Psoas muscle (tissue), 7 donors: ENCODE measurements at regions not wholly inside any gene's neighbourhood (a gene's known extent, or its start where the extent isn't known, plus 50 kb on each side); places are given as distances from the start of the nearest gene placed in this dataset.

Experiments used
- ATAC-seq, 4 donors: fragments of 200-7000 bp; cut with Tn5 transposase; one replicate each; pipeline ENCODE4 v1.9.1; 2020; ENCODE audit warnings: moderate library complexity in 3 of 4, mild to moderate bottlenecking in 2 of 4
- DNase-seq, 2 donors: peaks; one replicate each; pipeline ENCODE4 v3.0.0-alpha.2; 2020
- H3K27ac ChIP-seq: fragments of 200-600 bp; one replicate; pipeline ENCODE4 v1.8.0; 2022
- H3K27me3 ChIP-seq, 3 donors: fragments of 200-600 bp in 1 of 3; one replicate each; pipeline versions ENCODE4 v1.6.1 to v1.8.0; 2013 to 2022; ENCODE audit warnings: low read length in 2 of 3, mild to moderate bottlenecking in 2 of 3, moderate library complexity in 1 of 3; ENCODE audit not compliant: insufficient read depth in 3 of 3
- H3K36me3 ChIP-seq, 2 donors: fragments of 200-600 bp in 1 of 2; one replicate each; pipeline versions ENCODE4 v1.6.1 to v1.8.0; 2013 to 2022; ENCODE audit warnings: low read depth in 1 of 2, mild to moderate bottlenecking in 1 of 2, moderate library complexity in 1 of 2; ENCODE audit not compliant: insufficient read depth in 1 of 2
- H3K4me1 ChIP-seq: fragments of 200-600 bp; one replicate; pipeline ENCODE4 v1.8.0; 2022
- H3K4me3 ChIP-seq: fragments of 200-600 bp; one replicate; pipeline ENCODE4 v1.8.0; 2022; ENCODE audit warnings: mild to moderate bottlenecking
- H3K9me3 ChIP-seq: fragments of 200-600 bp; one replicate; pipeline ENCODE4 v1.8.0; 2022
- CTCF ChIP-seq: fragments of 200-600 bp; IDR thresholded peaks from one replicate; pipeline ENCODE4 v1.8.0; 2022; ENCODE audit warnings: antibody characterized with exemption
- WGBS, 3 donors: extraction: QIAGEN DNeasy Blood & Tissue Kit; methylation state at CpG; one replicate each; pipeline versions ENCODE4 v1.1.6 to v1.1.7; 2013; 5-methylcytosine and 5-hydroxymethylcytosine counted together
- intact Hi-C, 2 donors: fragments of 100-400 bp; cut with DNase I; formaldehyde crosslinking; loops; one replicate each; pipeline versions ENCODE4 v1.11.0 to v1.14.2; 2022
- donor health status: healthy with polysubstance abuse.
- donor health status: DM: no; HTN: no; CAD: no; lungs with moderate emphysema.
- donor health status: Bipolar disorder and iron deficiency.
- donor health status: healthy.
- donor health status: DM: yes; HTN: yes; CAD: no.
- donor health status: DM: no; HTN: no; CAD: no.
- donor health status: DM: yes; HTN: yes; CAD: no.

- H3K4me3 ChIP-seq, result no peak overlapping the region
- no peaks in the 10 kb centered on the region for H3K36me3 ChIP-seq
- DNase-seq (no peak), ATAC-seq (no peak)
- 77 to 89% (median 88%) methylated on average over 3 of the region's 3 CpGs for WGBS, 3 donors
- peaks cover 25% of the 10 kb centered on the region for H3K4me1 ChIP-seq
- no peak overlapping the region for H3K27ac ChIP-seq
- H3K9me3 ChIP-seq, result no peaks in the 10 kb centered on the region
- intact Hi-C loops, result no loop called here
- no peaks in the 10 kb centered on the region for H3K27me3 ChIP-seq
- TF ChIP-seq CTCF, result no peak
Measured at GRCh38 chr5:173777674-173778073, 110.5 kb upstream of the CPEB4 start.

- no peak for TF ChIP-seq CTCF
- no peak for DNase-seq
- H3K27ac ChIP-seq, result no peak overlapping the region
- 70 to 81% (median 79%) methylated on average over 6 of the region's 6 CpGs for WGBS, 3 donors
- H3K27me3 ChIP-seq, result no peaks in the 10 kb centered on the region
- no peak overlapping the region for H3K4me3 ChIP-seq
- no peaks in the 10 kb centered on the region for H3K9me3 ChIP-seq
- peaks cover 29% of the 10 kb centered on the region for H3K4me1 ChIP-seq
- ATAC-seq, result no peak
- intact Hi-C loops, result no loop called here
- no peaks in the 10 kb centered on the region for H3K36me3 ChIP-seq
Measured at GRCh38 chr5:173778152-173778782, 109.9 kb upstream of the CPEB4 start.

GRCh38 chr5:173778784-173779304 is 109.3 kb upstream of the CPEB4 start:
- 82 to 90% (median 85%) methylated on average over 5 of the region's 5 CpGs for whole genome bisulfite sequencing, 3 donors
- Histone ChIP-seq H3K4me1 (peaks cover 31% of the 10 kb centered on the region), H3K36me3 (no peaks in the 10 kb centered on the region), H3K27me3 (no peaks in the 10 kb centered on the region), H3K27ac (no peak overlapping the region), H3K4me3 (no peak overlapping the region), H3K9me3 (no peaks in the 10 kb centered on the region)
- DNase-seq (no peak), ATAC-seq (no peak)
- intact Hi-C loops, result no loop called here
- TF ChIP-seq CTCF, result no peak

- Histone ChIP-seq H3K36me3 (no peaks in the 10 kb centered on the region), H3K4me3 (no peak overlapping the region), H3K4me1 (peaks cover 24% of the 10 kb centered on the region), H3K27me3 (no peaks in the 10 kb centered on the region), H3K9me3 (no peaks in the 10 kb centered on the region), H3K27ac (no peak overlapping the region)
- no peak for TF ChIP-seq CTCF
- WGBS, 3 donors, result 94 to 95% (median 95%) methylated on average over 9 of the region's 9 CpGs
- ATAC-seq, result no peak
- no peak for DNase-seq
- intact Hi-C loops, result loop anchor here in 1 of 2 donors (5.0 kb wide), 1 partner anchor 107 kb away; the partner anchor contains the start of gene CPEB4
Measured at GRCh38 chr5:173780235-173781234, 107.6 kb upstream of the CPEB4 start.
